Mesendoderm (in vitro differentiated cells): ENCODE measurements at regions not wholly inside any gene's neighbourhood (a gene's known extent, or its start where the extent isn't known, plus 50 kb on each side); places are given as distances from the start of the nearest gene placed in this dataset.

ENCODE experiments used
- DNase-seq: peaks from one replicate; pipeline ENCODE4 v3.0.0; 2013
- H2AK5ac ChIP-seq: 2 replicates; pipeline ENCODE4 v1.6.1; 2013; ENCODE audit warnings: low read length, inconsistent platforms
- H2BK120ac ChIP-seq: 2 replicates; pipeline ENCODE4 v1.6.1; 2013; ENCODE audit warnings: low read depth, mild to moderate bottlenecking, low read length, moderate library complexity, mixed read lengths
- H2BK15ac ChIP-seq: replicated peaks from 2 replicates; pipeline ENCODE4 v1.6.1; 2013; ENCODE audit warnings: low read depth, mild to moderate bottlenecking, moderate library complexity
- H2BK5ac ChIP-seq: 2 replicates; pipeline ENCODE4 v1.6.1; 2013; ENCODE audit warnings: low read length, inconsistent platforms
- H3K18ac ChIP-seq: 2 replicates; pipeline ENCODE4 v1.6.1; 2013; ENCODE audit warnings: mild to moderate bottlenecking, low read length, mixed read lengths
- H3K23ac ChIP-seq: one replicate; pipeline ENCODE4 v1.6.1; 2013; ENCODE audit warnings: low read length
- H3K27ac ChIP-seq: 2 replicates; pipeline ENCODE4 v1.5.1; 2013; ENCODE audit warnings: low read depth, mild to moderate bottlenecking, inconsistent platforms, low read length, moderate library complexity
- H3K27me3 ChIP-seq: 2 replicates; pipeline ENCODE4 v1.6.1; 2013; ENCODE audit warnings: low read length, control low read depth, mild to moderate bottlenecking, inconsistent platforms; ENCODE audit not compliant: insufficient read depth, poor library complexity
- H3K36me3 ChIP-seq: 2 replicates; pipeline ENCODE4 v1.6.1; 2013; ENCODE audit warnings: low read length, inconsistent platforms; ENCODE audit not compliant: control insufficient read depth, insufficient read depth
- H3K4ac ChIP-seq: one replicate; pipeline ENCODE4 v1.6.1; 2013; ENCODE audit warnings: low read depth, mild to moderate bottlenecking, low read length, moderate library complexity
- H3K4me1 ChIP-seq: 2 replicates; pipeline ENCODE4 v1.6.1; 2013; ENCODE audit warnings: low read depth, low read length, inconsistent platforms; ENCODE audit not compliant: control insufficient read depth
- H3K4me2 ChIP-seq: 2 replicates; pipeline ENCODE4 v1.6.1; 2013; ENCODE audit warnings: low read length
- H3K4me3 ChIP-seq: 2 replicates; pipeline ENCODE4 v1.5.1; 2013; ENCODE audit warnings: mild to moderate bottlenecking, low read length
- H3K56ac ChIP-seq: one replicate; pipeline ENCODE4 v1.6.1; 2013; ENCODE audit warnings: low read length
- H3K79me1 ChIP-seq: 2 replicates; pipeline ENCODE4 v1.6.1; 2013; ENCODE audit warnings: low read length, inconsistent platforms
- H3K79me2 ChIP-seq: 2 replicates; pipeline ENCODE4 v1.6.1; 2013; ENCODE audit warnings: mild to moderate bottlenecking, low read length; ENCODE audit not compliant: control insufficient read depth, insufficient read depth
- H3K9ac ChIP-seq: 2 replicates; pipeline ENCODE4 v1.6.1; 2013; ENCODE audit warnings: low read length, inconsistent platforms
- H4K5ac ChIP-seq: one replicate; pipeline ENCODE4 v1.6.1; 2013; ENCODE audit warnings: low read length
- H4K8ac ChIP-seq: one replicate; pipeline ENCODE4 v1.6.1; 2013; ENCODE audit warnings: low read depth, mild to moderate bottlenecking, control low read depth, low read length, moderate library complexity
- WGBS: extraction: QIAGEN DNeasy Blood & Tissue Kit; methylation state at CpG from one replicate; pipeline ENCODE4 v1.1.7; 2013; ENCODE audit warnings: low lambda C conversion rate, missing lambda C conversion rate; ENCODE audit not compliant: insufficient coverage; ENCODE audit errors: extremely low coverage; 5-methylcytosine and 5-hydroxymethylcytosine counted together

DNA sequence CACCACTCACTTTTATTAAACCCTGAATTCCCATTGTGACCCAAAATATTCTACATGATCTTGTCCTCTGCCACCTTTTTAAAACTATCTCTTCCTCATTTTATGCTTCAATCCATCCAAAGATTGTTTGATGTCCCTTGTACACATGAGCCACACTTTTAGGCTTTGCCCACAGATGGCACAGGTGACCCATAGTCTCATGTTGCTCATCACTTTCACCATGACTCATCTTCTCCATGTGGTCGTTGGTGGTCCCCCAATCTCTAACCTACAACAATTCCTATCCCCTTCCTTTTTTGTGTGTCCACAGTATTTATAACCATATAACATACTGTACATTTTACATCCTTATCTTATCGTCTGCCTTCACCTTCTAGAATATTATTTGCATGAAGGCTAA is 271.5 kb upstream of the ZWINT start:
- no peak overlapping the region for H3K4me3 ChIP-seq
- H3K56ac ChIP-seq = no peak overlapping the region
- no peak for DNase-seq
- H3K4ac ChIP-seq = no peak overlapping the region
- H3K18ac ChIP-seq = no peak overlapping the region
- no peak overlapping the region for H3K4me2 ChIP-seq
- no peaks in the 10 kb centered on the region for H3K79me1 ChIP-seq
- H4K5ac ChIP-seq = no peak overlapping the region
- no peak overlapping the region for H2AK5ac ChIP-seq
- H4K8ac ChIP-seq = no peak overlapping the region
- no peak overlapping the region for H3K23ac ChIP-seq
- H3K79me2 ChIP-seq = no peaks in the 10 kb centered on the region
- H3K9ac ChIP-seq = no peak overlapping the region
- no peaks in the 10 kb centered on the region for H3K36me3 ChIP-seq
- no peaks in the 10 kb centered on the region for H3K27me3 ChIP-seq
- no CpG with 5 or more reads among the region's 2 CpGs for WGBS
- H3K4me1 ChIP-seq = no peaks in the 10 kb centered on the region
- no peak overlapping the region for H2BK5ac ChIP-seq
- H2BK120ac ChIP-seq = no peak overlapping the region
- no peak overlapping the region for H2BK15ac ChIP-seq
- no peak overlapping the region for H3K27ac ChIP-seq

GRCh38 chr10:56624082-56624481 is 263.0 kb upstream of the ZWINT start:
- H3K4me2 ChIP-seq = no peak overlapping the region
- no peak overlapping the region for H3K4ac ChIP-seq
- H4K5ac ChIP-seq = no peak overlapping the region
- no peak overlapping the region for H4K8ac ChIP-seq
- H3K56ac ChIP-seq = no peak overlapping the region
- H2AK5ac ChIP-seq = no peak overlapping the region
- no peak for DNase-seq
- no peaks in the 10 kb centered on the region for H3K27me3 ChIP-seq
- no peaks in the 10 kb centered on the region for H3K79me2 ChIP-seq
- H3K23ac ChIP-seq = no peak overlapping the region
- no peak overlapping the region for H2BK15ac ChIP-seq
- no peaks in the 10 kb centered on the region for H3K36me3 ChIP-seq
- H3K18ac ChIP-seq = no peak overlapping the region
- no peak overlapping the region for H3K27ac ChIP-seq
- no peaks in the 10 kb centered on the region for H3K4me1 ChIP-seq
- no peak overlapping the region for H2BK120ac ChIP-seq
- no peak overlapping the region for H3K4me3 ChIP-seq
- no peaks in the 10 kb centered on the region for H3K79me1 ChIP-seq
- H2BK5ac ChIP-seq = no peak overlapping the region
- H3K9ac ChIP-seq = no peak overlapping the region

DNA sequence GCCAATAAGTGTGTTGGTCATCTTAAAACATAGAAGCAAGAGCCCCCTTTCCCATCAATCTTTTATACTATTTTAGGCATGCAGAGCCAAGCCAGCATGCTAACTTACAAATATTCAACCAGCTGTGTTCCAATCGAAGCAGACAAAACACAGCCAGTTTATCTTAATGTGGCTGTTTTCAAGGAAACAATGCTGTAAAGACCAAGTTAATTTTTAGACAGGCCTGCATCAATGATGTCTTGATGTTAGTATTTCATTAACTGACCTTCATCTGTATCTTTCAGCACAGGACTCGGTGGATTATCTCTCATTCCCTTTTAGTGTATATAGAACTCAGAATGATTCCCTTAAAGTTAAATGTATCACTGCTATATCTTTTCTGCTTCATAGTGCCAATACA is 262.0 kb upstream of the ZWINT start:
- no peak overlapping the region for H4K5ac ChIP-seq
- no peak overlapping the region for H2BK15ac ChIP-seq
- no peak overlapping the region for H3K27ac ChIP-seq
- H2BK120ac ChIP-seq = no peak overlapping the region
- no peak overlapping the region for H2AK5ac ChIP-seq
- H3K23ac ChIP-seq = no peak overlapping the region
- H3K18ac ChIP-seq = no peak overlapping the region
- no peak overlapping the region for H3K4me2 ChIP-seq
- no CpG with 5 or more reads among the region's 2 CpGs for WGBS
- H3K4ac ChIP-seq = no peak overlapping the region
- no peak overlapping the region for H2BK5ac ChIP-seq
- H3K79me2 ChIP-seq = no peaks in the 10 kb centered on the region
- no peaks in the 10 kb centered on the region for H3K27me3 ChIP-seq
- H3K79me1 ChIP-seq = no peaks in the 10 kb centered on the region
- H3K4me3 ChIP-seq = no peak overlapping the region
- H3K56ac ChIP-seq = no peak overlapping the region
- H3K36me3 ChIP-seq = no peaks in the 10 kb centered on the region
- DNase-seq = no peak
- H3K4me1 ChIP-seq = no peaks in the 10 kb centered on the region
- no peak overlapping the region for H3K9ac ChIP-seq
- no peak overlapping the region for H4K8ac ChIP-seq

- H3K23ac ChIP-seq = no peak overlapping the region
- no peaks in the 10 kb centered on the region for H3K79me2 ChIP-seq
- no peak overlapping the region for H3K27ac ChIP-seq
- H3K4me2 ChIP-seq = no peak overlapping the region
- H3K56ac ChIP-seq = no peak overlapping the region
- no peak for DNase-seq
- no peak overlapping the region for H4K5ac ChIP-seq
- H3K9ac ChIP-seq = no peak overlapping the region
- no peak overlapping the region for H4K8ac ChIP-seq
- H2BK120ac ChIP-seq = no peak overlapping the region
- no peaks in the 10 kb centered on the region for H3K27me3 ChIP-seq
- H3K4ac ChIP-seq = no peak overlapping the region
- H3K79me1 ChIP-seq = no peaks in the 10 kb centered on the region
- H2AK5ac ChIP-seq = no peak overlapping the region
- no peaks in the 10 kb centered on the region for H3K4me1 ChIP-seq
- no peak overlapping the region for H2BK5ac ChIP-seq
- WGBS = no CpG with 5 or more reads among the region's 2 CpGs
- H3K18ac ChIP-seq = no peak overlapping the region
- H2BK15ac ChIP-seq = no peak overlapping the region
- no peaks in the 10 kb centered on the region for H3K36me3 ChIP-seq
- no peak overlapping the region for H3K4me3 ChIP-seq
Observed at GRCh38 chr10:56622335-56622973, 261.4 kb upstream of the ZWINT start.

DNA sequence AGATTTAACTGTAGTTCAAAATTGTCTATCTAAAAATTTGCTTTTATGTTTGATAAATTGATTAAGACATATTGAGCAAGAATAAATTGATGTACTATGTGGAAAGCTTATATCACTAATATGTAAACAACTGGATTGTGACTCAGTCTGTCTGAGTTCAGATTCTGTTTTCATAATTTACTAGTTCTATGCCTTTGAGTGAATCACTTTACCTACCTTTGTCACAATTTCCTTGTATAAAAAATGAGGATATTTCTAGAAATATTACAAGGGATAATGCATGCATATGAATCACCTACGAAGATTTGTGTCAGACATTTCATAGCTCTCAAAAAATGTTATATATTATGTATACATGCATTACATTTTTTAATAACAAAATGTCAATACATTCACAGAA is 245.1 kb upstream of the ZWINT start:
- Histone ChIP-seq H3K4me2 (no peak overlapping the region), H2AK5ac (no peak overlapping the region), H3K4me1 (no peaks in the 10 kb centered on the region), H4K8ac (no peak overlapping the region), H2BK120ac (no peak overlapping the region), H3K9ac (no peak overlapping the region), H3K4ac (no peak overlapping the region), H3K23ac (no peak overlapping the region), H3K36me3 (no peaks in the 10 kb centered on the region), H3K27ac (no peak overlapping the region), H3K56ac (no peak overlapping the region), H4K5ac (no peak overlapping the region), H2BK15ac (no peak overlapping the region), H3K79me1 (no peaks in the 10 kb centered on the region), H3K79me2 (no peaks in the 10 kb centered on the region), H2BK5ac (no peak overlapping the region), H3K18ac (no peak overlapping the region), H3K27me3 (no peaks in the 10 kb centered on the region), H3K4me3 (no peak overlapping the region)
- WGBS = no CpG with 5 or more reads among the region's 1 CpG
- DNase-seq = no peak

DNA sequence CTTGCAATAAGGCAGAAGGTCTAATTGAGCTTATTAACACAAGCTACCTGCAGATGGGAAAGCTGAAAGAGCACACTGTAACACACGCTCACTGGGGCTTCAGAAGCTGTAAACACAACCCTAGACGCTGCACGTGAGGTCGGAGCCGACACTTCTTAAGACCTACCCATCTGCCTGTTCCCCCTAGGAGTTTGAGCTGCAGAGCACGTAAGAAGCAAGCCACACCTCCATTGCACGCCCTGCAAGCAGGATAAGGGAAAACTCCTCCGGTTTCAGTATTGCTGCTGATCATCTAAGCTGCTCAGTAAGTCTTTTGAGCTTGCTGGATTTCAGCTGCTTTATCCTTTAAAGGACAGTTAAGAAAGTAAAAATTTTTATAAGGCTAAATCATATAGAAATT is 244.0 kb upstream of the ZWINT start:
- Histone ChIP-seq H3K56ac (no peak overlapping the region), H3K4me1 (no peaks in the 10 kb centered on the region), H3K9ac (no peak overlapping the region), H4K8ac (no peak overlapping the region), H3K27me3 (no peaks in the 10 kb centered on the region), H3K23ac (no peak overlapping the region), H3K4me2 (no peak overlapping the region), H3K4me3 (no peak overlapping the region), H4K5ac (no peak overlapping the region), H2BK120ac (no peak overlapping the region), H2BK5ac (no peak overlapping the region), H3K4ac (no peak overlapping the region), H3K79me2 (no peaks in the 10 kb centered on the region), H3K27ac (no peak overlapping the region), H2BK15ac (no peak overlapping the region), H3K36me3 (no peaks in the 10 kb centered on the region), H3K79me1 (no peaks in the 10 kb centered on the region), H3K18ac (no peak overlapping the region), H2AK5ac (no peak overlapping the region)
- peak; percentile 37 for DNase-seq
- WGBS = no CpG with 5 or more reads among the region's 8 CpGs
